HUDEP-2 (cell line): ENCODE measurements at regions not wholly inside any gene's neighbourhood (a gene's known extent, or its start where the extent isn't known, plus 50 kb on each side); places are given as distances from the start of the nearest gene placed in this dataset.
A peak's percentile ranks its signal among the peaks of the same experiment; 100 is the strongest.

Source experiments
- DNase-seq, 76 experiments: peaks; one replicate each; lab custom pipeline; 2025; ENCODE audit not compliant: unreplicated experiment in 76 of 76; lab: John Stamatoyannopoulos, UW

DNA sequence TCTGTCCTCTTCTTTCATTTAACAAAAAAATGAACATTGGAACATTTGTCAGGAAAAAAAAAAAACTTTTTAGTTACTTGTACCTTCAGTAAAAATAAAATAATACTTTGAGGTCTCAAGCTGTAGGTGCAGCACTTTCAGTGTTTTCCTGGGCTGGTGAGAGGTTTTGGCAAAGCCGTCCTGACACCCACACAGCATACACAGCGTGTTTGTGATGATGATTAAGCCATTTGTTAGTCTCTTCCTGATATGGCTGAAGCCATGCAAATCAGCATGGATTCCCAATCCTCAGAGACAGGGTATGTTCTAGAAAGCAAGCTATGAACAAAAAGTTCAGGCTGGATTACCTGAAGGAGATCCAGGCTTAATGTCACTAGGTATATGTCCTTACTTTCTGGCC is 236.8 kb downstream of the ZNF516 start:
- DNase-seq = no peak

DNA sequence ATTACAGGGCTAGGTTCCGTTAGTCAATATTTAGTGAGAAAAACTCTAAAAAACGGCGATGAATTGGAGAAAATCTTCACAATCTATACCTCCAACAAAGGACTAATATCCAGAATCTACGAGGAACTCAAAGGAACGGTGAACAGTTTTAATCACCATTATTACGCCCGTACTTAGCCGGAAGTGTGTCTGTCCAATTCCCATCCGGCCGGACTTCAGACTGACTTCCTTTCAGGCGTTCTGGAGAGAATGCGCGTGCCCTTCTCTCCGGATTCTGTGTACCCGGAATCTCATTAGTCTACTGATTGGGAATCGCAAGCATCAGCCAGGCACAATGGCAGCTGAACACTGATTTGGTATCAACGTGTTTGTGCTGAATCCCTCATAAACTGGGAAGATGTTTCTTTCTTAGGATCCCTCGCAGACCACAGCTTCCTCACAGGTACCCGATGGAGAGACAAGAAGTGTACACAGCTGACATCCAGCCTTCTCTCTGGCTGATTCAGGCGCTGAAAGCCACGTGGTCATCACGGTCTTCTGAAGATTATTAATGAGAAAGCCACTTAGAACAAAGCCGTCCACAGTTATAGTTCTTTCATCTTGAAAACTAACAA is 239.9 kb downstream of the ZNF516 start:
- DNase-seq = no peak

DNA sequence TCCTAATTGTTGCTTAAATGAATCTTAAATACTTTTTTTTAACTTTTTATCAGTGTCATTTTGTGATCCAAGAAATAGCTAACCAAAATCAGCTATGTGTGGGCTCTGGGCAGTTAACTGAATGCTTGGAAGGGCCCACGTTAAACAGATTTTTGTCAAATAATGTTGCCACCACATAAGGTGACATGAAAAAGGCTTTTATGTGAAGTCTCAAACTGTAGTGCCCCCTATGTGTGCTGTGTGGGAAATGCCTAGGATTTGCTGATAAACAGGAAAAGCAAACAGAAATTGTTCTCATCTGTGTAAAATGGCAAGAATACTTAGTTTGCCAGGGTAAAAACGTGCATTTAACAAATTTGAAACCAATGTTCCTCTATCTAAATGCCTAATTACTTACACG is 242.2 kb downstream of the ZNF516 start:
- DNase-seq = peak in 6 of 76 experiments; percentile 10 to 25 (median 12)

DNA sequence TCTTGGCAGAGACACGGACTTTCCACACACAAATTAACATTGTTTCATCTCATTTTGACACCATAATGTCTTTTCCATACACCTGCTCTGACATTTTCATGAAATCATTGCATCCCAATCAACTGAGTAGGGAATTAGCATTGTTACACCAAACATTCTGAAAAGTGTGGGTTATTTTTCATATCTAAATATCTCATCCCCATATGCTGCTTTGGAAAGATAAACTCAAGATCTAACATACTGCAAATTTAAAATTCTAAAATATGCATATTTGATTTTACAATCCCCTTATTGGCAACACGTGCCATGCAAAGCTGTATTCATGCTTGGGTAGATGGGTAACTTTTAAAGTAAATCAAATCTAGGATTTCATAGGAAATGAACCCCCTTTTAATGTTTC is 242.9 kb downstream of the ZNF516 start:
- DNase-seq = no peak

DNA sequence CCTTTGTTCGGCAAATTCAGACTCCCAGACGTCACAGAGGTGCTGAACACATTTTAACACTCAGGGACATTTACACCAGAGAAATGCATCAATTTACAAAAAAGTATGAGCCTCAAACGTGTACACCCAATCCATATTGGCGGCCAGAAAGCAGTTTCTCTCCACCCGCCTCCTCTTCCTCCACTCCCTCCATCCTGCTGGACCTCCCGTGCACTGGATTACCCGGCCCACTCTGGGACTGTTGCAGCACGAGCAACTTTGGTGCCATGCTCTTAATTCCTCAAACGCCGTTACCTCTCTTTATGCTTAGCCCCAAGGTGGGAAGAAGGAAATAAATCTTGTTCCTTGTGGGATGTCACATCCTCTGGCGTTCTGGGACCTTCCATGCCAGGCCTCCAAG is 243.4 kb downstream of the ZNF516 start:
- DNase-seq = no peak

DNA sequence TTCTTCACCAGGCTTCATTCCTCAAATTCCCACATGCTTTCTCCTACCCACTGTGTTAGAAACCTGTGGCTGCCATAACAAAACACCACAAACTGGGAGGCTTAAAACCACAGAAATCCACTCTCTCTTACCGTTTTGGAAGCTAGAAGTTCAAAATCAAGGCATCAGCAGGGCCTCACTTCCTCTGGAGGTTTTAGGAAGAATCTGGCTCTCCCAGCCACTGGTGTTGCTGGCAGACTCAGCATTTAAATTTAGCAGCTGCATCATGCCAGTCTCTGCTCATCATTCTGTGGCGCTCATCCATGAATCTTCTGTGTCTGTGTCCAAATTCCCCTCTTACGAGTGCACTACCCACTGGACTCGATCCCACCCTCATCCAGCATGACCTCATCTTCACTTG is 248.5 kb downstream of the ZNF516 start:
- no peak for DNase-seq

DNA sequence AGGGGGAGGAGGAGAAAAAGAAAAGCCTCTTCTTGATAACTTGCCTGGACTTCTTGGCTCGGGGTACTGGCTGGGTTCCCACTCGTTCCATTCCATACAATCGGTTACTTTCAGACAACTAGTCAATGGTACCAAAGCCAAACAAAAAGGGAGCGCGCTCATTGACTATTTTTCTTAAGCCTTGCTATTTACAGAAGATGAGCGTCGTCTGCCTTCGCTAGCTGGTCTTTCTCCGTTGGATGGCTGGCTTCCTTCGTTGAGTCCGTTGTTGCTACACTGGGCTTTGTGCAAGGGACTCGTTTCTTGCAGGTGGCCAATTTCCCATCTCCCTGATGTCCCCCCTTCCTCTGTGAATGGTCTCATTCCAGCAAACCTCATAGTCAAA is 260.4 kb downstream of the ZNF516 start:
- DNase-seq = no peak

DNA sequence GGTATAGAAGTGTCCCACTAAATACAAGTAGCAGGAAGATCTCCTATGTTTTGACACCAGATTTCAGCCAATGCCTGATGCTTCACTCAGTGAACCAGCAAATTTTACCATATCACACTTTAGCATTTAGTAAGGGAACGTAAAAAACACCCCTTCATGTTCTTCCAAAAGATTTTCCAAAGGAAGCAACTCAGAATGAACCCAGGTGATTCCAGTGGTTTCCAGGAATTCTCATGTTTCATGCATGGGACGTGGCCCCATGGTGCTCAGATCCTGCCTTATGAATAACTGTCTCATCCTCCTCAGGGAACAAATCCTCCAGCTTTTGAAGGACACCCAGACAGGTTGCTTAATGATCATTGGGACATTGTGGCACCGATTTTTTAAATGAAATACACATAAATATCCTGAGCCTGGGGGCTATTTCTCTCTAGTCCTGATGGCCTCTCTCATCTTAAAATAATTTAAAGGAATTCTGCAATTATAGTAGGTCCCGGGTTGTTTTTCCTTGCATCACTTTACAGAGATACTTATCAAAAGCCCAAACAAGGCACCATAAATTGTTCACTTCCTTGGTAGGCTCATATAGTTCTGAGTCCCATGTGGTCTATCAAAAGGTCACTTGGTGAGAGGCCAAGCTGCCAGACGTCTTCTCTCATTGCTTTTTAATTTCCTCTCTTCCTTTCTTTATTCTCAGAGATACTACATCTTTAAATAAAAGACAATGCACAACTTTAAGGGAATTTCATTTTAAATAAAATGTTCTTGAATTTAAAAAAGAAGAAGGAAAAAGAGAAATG is 261.0 kb downstream of the ZNF516 start:
- no peak for DNase-seq

DNA sequence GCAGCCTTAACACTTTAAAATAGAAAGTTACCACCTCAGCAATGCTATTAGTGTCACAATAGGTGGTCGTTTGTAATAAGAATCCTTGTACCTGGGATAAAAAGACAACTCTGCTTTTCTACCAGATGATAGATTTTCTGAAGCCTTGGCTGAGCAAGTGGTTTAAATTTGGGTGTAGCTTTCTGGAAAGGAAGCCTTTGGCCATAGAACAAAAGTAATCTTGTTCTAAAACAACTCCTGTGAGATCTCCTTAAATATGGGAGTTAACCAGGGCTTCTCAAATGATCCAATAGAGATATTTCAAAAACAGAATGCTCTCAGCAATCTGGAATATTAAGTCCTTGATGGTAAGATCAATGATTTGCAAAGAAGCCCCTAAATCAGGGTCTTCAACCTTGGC is 261.6 kb downstream of the ZNF516 start:
- DNase-seq = no peak

DNA sequence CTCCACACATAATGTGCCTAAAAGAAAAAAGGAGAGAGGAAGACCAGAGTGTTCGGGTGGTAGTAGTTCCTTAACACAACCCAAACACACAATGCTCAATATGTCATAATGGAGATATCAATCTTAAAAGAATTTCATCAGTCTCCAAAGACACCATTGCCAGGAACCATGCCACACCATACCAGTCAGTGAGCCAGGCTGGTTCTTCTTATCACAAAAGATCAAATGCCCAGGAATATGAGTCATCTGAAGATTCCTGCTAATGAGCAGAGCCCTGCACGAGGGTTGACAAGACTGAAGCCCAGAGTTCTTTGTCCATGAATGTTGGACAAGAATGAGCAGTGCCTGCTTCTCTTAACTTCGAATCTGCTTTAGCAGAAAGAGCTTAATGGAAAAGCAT is 262.3 kb downstream of the ZNF516 start:
- no peak for DNase-seq

DNA sequence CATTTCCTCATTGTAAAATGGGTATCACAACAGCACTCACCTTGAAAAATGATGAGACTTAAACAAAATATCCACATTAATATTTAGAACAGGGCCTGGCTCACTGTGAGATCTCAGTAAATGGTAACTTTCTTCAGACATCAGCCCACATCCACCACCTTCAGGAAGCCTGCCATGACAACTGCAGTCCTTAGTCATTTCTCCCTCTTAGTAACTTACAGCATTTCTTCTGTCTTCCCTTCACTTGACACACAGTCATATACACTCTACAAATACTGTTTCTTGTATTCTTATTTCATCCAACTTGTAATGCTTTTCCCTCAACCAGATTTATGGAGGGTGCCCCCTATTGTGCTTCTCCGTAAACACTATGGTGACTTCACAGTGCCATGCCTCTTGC is 263.0 kb downstream of the ZNF516 start:
- DNase-seq = no peak

DNA sequence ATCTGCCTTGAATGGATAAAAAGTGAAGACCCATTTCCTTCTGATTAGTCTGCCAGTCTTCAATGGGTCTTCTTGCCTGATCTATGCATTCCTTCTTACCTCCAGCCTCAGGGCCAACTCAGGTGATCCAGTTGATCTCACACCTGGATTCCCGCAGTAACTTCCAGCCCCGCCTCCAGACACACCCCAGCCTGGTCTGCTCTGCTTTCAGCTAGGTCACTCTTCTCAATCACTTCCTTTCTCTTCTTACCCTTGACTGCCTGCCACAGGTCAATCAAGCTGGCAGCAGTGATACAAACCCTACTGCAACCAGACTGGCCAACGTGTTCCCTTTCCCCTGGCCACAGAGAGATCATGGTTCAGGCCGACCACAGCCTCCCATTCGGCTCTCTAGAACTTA is 263.6 kb downstream of the ZNF516 start:
- no peak for DNase-seq

DNA sequence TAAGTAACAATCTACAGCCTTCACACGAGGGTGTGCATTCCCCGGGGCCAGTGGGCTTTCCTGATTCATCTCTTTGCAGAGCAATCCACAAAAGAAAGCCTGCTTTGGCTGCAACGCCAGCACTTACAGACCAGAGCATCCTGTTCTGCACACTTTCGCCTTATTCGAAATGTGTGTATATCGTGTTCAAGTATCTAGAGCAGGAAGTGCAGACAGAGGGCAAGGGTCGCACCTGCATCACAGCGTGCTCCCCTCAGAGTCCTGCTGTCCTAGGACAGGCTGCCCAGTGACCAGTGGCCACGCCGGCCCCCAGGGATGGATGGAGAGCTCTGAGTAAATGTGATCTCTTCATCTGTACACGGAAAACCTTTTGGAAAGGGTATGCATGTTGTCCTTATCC is 264.3 kb downstream of the ZNF516 start:
- DNase-seq = no peak

DNA sequence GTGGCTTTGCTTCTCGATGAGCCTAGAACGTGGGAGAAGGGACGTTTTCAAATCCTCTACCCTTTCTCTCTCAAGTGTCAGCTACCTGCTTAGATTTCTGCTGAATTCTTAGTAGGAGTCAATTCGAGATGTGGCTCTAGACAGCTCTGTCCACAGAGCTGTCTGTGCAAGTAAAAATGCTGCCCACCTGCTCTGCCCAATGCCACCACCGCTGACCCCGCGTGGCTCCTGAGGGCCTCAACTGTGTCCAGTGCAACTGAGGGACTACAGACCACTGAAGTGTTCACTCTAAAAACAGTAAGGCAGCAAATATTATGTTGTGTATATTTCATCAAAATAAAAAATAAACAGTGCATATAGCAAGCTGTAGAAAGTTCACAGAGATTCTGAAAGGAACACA is 266.3 kb downstream of the ZNF516 start:
- no peak for DNase-seq

DNA sequence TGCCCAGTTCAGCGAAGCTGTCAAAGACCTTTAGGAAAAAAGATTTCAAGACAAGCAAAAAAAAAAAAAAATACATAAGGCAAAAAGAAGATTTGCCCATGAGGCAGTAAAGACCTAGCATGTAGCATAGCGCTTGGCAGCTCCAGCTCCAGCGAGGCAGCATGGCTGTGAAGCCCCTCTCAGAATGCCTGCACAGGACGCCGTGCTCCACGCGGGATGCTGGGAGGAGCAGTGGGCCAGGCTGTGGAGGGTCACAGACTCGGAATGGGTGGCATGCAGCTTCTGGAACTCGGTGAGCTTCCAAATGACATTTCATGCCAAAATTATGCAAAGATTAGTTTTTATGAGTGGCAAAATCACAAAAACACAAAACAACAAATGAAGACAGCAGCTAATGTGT is 267.3 kb downstream of the ZNF516 start:
- DNase-seq = no peak

DNA sequence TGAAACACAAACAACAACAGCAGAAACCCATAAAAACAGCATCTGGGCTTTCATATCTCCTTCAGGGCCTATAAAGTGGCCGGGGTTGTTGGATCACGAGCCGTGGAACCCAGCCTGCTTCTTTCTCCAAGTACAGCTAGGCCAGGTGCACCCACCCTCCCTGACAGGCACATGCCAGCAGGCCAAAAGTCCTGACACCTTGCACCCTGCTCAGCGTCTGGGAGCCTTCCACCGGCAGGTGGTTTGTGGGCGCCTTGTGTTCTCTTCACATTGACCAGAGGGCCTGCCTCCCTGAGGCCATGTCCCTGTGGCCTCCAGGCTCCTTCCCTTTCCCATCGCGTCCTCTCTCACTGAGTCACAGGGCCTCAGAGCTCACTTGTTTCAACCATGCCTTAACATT is 271.6 kb downstream of the ZNF516 start:
- DNase-seq = no peak

DNA sequence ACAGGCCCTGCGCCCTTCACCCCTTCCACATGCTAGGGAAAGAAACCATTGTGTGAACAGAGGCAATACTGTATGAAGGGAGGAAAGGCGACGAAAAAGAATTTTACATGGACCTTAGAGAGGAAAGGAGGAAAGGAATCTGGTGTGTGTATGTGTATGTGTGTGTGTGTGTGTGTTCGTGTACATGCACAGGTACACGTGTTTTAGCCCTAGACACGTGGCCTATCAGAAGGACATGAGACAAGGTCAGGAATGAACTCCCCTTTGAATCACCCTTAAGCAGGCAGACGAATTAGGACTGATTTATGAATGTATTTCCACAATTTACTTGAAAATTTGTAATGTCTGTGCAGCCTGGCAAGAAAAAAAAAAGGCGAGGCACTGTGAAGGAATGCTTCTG is 276.0 kb downstream of the ZNF516 start:
- no peak for DNase-seq

DNA sequence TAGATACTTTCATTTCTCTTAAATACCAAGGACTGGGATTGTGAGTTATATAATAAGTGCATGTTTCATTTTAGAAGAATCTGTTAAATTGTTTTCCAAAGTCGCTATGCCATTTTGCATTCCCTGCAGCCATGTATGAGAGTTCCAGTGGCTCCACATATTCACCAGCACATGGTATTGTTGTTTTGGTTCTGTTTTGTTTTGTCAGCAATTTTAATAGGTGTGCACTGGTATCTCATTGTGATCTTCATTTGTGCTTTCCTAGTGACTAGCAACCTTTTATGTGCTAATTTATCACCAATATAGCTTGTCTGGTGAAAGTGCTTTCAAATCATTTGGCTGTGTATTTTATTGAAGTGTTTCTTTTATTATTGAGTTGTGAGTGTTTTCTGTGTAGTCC is 278.9 kb downstream of the ZNF516 start:
- no peak for DNase-seq

DNA sequence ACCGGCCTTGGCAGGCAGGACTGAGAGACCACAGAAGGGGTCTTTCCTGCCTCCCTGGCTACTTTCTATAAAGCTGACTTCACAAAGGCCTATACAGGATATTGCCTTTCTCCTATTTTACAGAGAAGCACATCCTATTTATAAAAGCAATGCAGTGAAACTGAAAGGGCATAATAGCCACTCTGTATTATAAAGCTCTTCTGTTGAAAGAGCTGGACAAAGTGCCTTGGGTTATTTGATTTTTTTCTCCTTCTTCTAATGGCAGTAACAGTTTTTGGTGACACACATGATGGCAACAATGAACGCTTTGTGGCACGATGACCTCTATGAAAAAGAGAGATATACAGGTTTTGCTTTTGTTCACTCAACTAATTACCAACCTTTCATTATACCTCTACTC is 281.1 kb downstream of the ZNF516 start:
- DNase-seq = no peak

DNA sequence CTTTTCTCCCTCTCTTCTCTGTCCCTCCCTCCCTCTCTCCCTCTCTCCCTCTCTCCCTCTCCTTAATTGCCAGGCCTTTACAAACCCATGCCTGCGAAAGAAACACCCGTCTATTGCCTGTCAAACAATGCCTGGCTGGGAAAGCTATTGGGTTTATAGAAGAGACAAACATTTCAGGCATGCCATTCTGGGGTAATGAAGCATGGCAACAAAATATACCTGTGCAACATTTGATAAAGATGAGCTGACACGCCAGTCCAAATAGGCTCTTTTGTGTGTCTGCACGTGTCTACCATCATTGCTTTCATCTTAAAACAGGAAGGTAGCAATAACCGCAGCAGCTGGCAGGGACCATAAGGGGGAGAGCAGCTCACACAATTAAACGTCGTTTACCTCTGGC is 282.1 kb downstream of the ZNF516 start:
- DNase-seq = no peak

DNA sequence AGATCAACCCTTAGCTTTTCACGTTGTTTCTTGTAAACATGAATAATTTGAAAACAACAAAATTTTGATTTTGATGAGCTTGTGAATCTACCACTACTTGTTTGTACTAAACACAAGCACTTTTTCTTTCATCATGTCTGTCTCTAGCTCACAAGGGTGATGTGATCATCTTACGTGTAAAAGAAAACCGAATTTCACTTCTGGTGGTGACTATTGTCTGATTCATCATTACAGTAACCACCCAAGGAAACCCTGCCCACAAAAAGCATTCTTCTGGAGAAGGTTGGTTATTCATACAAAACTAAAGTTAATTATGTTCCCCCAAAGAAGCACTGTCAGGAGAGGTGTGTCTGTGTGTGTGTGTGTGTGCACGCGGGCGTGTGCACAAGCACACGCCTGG is 285.4 kb downstream of the ZNF516 start:
- DNase-seq = no peak

DNA sequence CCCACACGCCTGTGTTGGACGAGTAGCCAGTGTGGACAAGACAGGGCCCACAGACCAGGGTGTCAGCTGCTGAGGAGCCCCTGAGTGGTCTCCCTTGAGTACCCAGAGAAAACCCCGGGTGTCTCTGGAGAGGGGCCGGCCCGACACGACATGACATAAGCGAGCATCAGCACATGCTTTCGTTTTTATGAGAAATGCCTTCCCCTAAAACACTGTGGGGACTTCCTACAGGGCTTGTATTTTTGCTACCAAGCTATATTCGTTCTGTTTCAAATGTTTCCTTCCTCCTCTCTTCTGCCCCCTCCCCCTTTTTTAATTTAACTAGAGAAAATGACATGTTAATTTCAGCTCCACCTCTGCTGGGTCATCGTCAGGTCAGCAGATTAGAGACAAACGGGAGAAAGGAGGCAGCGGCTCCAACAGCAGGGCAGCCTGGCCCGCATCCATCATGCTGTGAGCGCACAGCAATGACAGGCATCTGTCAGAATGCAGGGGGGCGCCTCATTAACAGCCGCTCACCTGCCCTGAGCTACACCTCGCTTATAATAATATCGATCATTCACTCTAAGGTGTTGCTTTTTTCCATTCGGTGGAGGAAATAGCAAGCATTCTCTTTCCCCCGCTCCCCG is 286.2 kb downstream of the ZNF516 start:
- DNase-seq = no peak
